GM13976 (cell line): ENCODE measurements at regions not wholly inside any gene's neighbourhood (a gene's known extent, or its start where the extent isn't known, plus 50 kb on each side); places are given as distances from the start of the nearest gene placed in this dataset.
"Not testable (repeated sequence)": the region's sequence is repeated elsewhere in the genome, so short reads cannot be mapped to it uniquely, and the experiment has no call there.

Experiments
- DNase-seq: peaks from one replicate; pipeline ENCODE4 v3.0.0; 2012; ENCODE audit warnings: low spot score
- CTCF ChIP-seq: IDR thresholded peaks from 2 replicates; pipeline ENCODE4 v1.5.1; 2012; ENCODE audit warnings: borderline replicate concordance, mild to moderate bottlenecking; ENCODE audit not compliant: insufficient read depth; ENCODE audit errors: extremely low read depth, missing control alignments, control extremely low read depth
- in situ Hi-C: fragments of 300-500 bp; cut with MboI; formaldehyde crosslinking; loops from one replicate; pipeline ENCODE4 v1.12.0; 2022; ENCODE audit warnings: low sequenced_read_pairs, mixed read lengths, inconsistent platforms; ENCODE audit not compliant: unreplicated experiment

DNA sequence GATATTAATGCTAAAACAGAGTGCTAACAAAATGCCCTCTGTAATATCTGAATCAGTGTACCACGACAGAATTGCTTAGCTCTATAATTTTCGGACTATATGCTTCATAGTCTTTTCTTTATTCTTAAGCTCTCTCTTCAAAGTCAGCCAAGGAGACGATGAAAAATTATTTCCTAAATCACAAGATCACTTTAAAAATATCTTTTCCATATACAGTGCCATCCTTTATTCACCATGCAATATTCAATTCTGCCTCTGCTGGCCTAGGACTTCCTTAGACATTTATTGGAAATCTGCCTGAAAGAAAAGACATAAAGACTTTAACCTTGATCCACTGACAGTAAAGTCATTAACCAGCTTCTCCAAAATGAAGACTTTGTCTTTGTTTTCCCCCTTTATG is 238.9 kb upstream of the BTG1 start:
- no peak for DNase-seq
- in situ Hi-C loops: loop anchor here (25.0 kb wide), 1 partner anchor 997 kb away; no protein-coding TSS in a partner anchor
- no peak for TF ChIP-seq CTCF

DNA sequence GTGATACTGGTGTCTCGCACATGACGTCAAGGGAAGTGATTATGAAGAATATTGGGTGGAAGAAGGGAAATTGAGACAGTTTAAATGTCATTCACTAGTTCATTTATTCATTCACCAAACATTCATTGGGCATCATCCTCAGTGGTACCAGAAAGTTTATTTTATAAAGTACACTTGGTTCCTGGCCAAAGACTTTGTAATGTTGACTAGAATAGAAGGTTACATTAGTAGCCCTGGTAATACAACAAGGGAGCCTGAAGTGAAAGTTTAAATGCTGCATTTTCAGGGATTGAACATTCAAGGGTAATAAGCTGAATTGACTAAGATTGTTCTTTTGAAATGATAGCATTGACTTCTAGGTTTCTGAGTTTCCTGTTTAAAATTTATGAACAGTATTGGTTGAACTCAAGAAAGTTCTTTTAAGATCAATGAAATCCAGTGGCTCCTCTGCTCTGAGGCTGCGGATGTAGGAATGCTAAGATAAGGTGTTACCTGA is 236.8 kb upstream of the BTG1 start:
- no peak for TF ChIP-seq CTCF
- in situ Hi-C loops: loop anchor here (25.0 kb wide), 1 partner anchor 995 kb away; no protein-coding TSS in a partner anchor

DNA sequence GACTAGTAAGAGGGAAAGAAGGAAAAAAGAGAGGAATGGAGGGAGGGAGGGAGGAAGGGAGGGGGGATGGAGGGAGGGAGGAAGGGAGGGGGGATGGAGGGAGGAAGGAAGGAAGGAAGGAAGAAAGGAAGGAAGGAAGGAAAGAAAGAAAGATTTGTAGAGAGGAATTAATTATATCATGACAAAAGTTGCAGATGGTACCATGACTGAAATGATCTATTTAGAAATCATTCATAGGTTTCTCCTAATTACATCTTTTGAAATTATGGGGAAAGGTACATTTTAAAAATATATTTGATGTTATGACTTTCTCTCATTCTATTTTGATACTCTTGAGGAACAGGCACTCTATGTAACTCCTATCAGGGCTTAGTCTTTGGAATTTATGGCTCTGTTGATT is 236.2 kb upstream of the BTG1 start:
- no peak for TF ChIP-seq CTCF
- DNase-seq: no peak
- in situ Hi-C loops: loop anchor here (25.0 kb wide), 1 partner anchor 995 kb away; no protein-coding TSS in a partner anchor

More for the DNA sequence above, 236.8 kb upstream of the BTG1 start:
- no peak for DNase-seq

GRCh38 chr12:92378682-92379479 is 233.2 kb upstream of the BTG1 start:
- in situ Hi-C loops: loop anchor here (25.0 kb wide), 1 partner anchor 992 kb away; no protein-coding TSS in a partner anchor
- DNase-seq: no peak
- no peak for TF ChIP-seq CTCF

DNA sequence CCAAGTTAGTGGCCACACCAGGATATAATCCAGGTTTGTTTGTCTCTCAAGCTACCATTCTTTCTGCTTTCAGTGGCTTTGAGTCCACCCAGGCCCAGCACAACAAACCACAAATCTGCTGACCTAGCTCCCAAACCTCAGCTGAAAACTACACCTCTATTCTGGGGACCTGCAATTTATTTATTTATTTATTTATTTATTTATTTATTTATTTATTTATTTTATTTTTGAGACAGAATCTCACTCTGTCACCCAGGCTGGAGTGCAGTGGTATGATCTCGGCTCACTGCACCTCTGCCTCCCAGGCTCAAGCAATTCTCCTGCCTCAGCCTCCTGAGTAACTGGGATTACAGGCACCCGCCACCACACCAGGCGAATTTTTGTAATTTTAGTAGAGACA is 229.9 kb upstream of the BTG1 start:
- in situ Hi-C loops: loop anchor here (25.0 kb wide), 1 partner anchor 988 kb away; no protein-coding TSS in a partner anchor
- DNase-seq: not testable (repeated sequence)

DNA sequence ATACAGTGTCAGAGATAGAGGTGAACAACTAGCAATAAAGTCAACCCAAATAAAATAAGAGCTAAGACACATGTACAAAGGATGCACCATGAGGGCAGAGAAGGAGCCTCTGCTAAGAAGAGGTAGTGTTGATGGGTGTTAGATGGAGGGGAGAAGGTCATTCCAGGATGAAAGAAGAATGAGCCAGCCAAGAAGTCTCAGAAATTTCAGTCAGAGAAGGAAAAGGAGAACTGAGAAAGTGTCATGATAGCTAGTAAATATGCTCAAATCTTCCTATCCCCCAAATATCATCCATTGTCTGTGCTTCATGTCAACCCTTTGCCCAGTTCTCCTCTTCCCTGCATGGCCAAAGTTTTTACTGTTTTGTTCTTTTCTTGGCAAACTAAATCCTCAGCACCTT is 225.2 kb upstream of the BTG1 start:
- in situ Hi-C loops: no loop called here
- TF ChIP-seq CTCF: no peak
- no peak for DNase-seq

DNA sequence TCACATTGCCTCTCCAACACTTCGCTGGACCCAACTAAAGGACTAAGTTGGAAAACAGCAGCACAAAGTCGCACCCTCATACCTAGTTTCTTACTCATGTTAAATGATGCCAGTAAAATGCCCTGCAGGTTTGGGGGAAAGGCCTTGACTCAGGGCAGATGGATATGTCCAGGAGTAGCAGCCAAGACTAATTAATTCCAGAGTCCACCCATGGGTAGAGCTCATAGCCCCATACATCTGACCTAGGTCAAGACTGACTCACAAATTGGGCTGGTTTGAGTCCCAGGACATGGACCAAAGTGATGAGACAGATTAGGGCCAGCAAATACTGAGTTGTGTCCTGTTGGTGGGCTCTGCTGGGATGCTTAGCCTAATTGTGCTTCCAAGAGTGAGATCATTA is 224.0 kb upstream of the BTG1 start:
- in situ Hi-C loops: no loop called here
- TF ChIP-seq CTCF: no peak
- DNase-seq: no peak
